Posterior vena cava (tissue), 2 donors: ENCODE measurements at regions not wholly inside any gene's neighbourhood (a gene's known extent, or its start where the extent isn't known, plus 50 kb on each side); places are given as distances from the start of the nearest gene placed in this dataset.

ENCODE experiments used
- DNase-seq: peaks from one replicate; pipeline ENCODE4 v3.0.0-alpha.2; 2020; ENCODE audit warnings: low spot score
- intact Hi-C, 2 donors: fragments of 100-400 bp; cut with DNase I; formaldehyde crosslinking; loops; one replicate each; pipeline versions ENCODE4 v1.14.1 to v1.14.2; 2022 to 2023
- donor health status: DM: yes; HTN: yes; CAD: no.
- donor health status: DM: yes; HTN: yes; CAD: no.

GRCh38 chr12:91983935-91984334 lies 161.7 kb downstream of the BTG1 start:
- intact Hi-C loops, result loop anchor here in 1 of 2 donors (5.0 kb wide), 1 partner anchor 148 kb away; no protein-coding TSS in a partner anchor
- no peak for DNase-seq

- no peak for DNase-seq
- intact Hi-C loops, result loop anchor here in 1 of 2 donors (5.0 kb wide), 1 partner anchor 149 kb away; no protein-coding TSS in a partner anchor
These were observed 162.7 kb downstream of the BTG1 start for GRCh38 chr12:91982946-91983345.

- DNase-seq, result no peak
- intact Hi-C loops, result loop anchor here in 1 of 2 donors (5.0 kb wide), 1 partner anchor 152 kb away; no protein-coding TSS in a partner anchor
These were observed 165.2 kb downstream of the BTG1 start for GRCh38 chr12:91980389-91980821.

- intact Hi-C loops, result no loop called here
- no peak for DNase-seq
These were observed 167.5 kb downstream of the BTG1 start for GRCh38 chr12:91978143-91978542.

GRCh38 chr12:91975891-91976290 lies 169.8 kb downstream of the BTG1 start:
- intact Hi-C loops, result no loop called here
- no peak for DNase-seq

GRCh38 chr12:91974541-91975085 lies 171.0 kb downstream of the BTG1 start:
- no peak for DNase-seq
- intact Hi-C loops, result no loop called here

- no peak for DNase-seq
- intact Hi-C loops, result no loop called here
These were observed 171.8 kb downstream of the BTG1 start for GRCh38 chr12:91973813-91974212.

- intact Hi-C loops, result no loop called here
- DNase-seq, result no peak
These were observed 172.8 kb downstream of the BTG1 start for GRCh38 chr12:91972896-91973295.

GRCh38 chr12:91968777-91969171 lies 176.9 kb downstream of the BTG1 start:
- intact Hi-C loops, result no loop called here
- no peak for DNase-seq

- intact Hi-C loops, result no loop called here
- DNase-seq, result no peak
These were observed 177.4 kb downstream of the BTG1 start for GRCh38 chr12:91968076-91968776.

GRCh38 chr12:91967590-91967989 lies 178.1 kb downstream of the BTG1 start:
- no peak for DNase-seq
- intact Hi-C loops, result no loop called here

GRCh38 chr12:91965781-91966180 lies 179.9 kb downstream of the BTG1 start:
- no peak for DNase-seq
- intact Hi-C loops, result no loop called here

GRCh38 chr12:91964501-91964900 lies 181.1 kb downstream of the BTG1 start:
- DNase-seq, result no peak
- intact Hi-C loops, result no loop called here

- intact Hi-C loops, result no loop called here
- no peak for DNase-seq
These were observed 186.4 kb downstream of the BTG1 start for GRCh38 chr12:91959220-91959619.

GRCh38 chr12:91958816-91959215 lies 186.8 kb downstream of the BTG1 start:
- intact Hi-C loops, result no loop called here
- no peak for DNase-seq

- no peak for DNase-seq
- intact Hi-C loops, result no loop called here
These were observed 190.9 kb downstream of the BTG1 start for GRCh38 chr12:91954747-91955146.

- DNase-seq, result no peak
- intact Hi-C loops, result no loop called here
These were observed 191.3 kb downstream of the BTG1 start for GRCh38 chr12:91954326-91954725.

GRCh38 chr12:91952916-91953315 lies 192.7 kb downstream of the BTG1 start:
- intact Hi-C loops, result no loop called here
- no peak for DNase-seq

GRCh38 chr12:91951571-91951970 lies 194.1 kb downstream of the BTG1 start:
- intact Hi-C loops, result no loop called here
- no peak for DNase-seq

GRCh38 chr12:91948504-91948903 lies 197.1 kb downstream of the BTG1 start:
- intact Hi-C loops, result no loop called here
- no peak for DNase-seq

- no peak for DNase-seq
- intact Hi-C loops, result no loop called here
These were observed 198.2 kb downstream of the BTG1 start for GRCh38 chr12:91947459-91947858.
